Fibroblast of lung (primary cell): ENCODE measurements at regions not wholly inside any gene's neighbourhood (a gene's known extent, or its start where the extent isn't known, plus 50 kb on each side); places are given as distances from the start of the nearest gene placed in this dataset.

Source experiments
- DNase-seq, 2 donors: peaks; one replicate each; pipeline versions ENCODE4 v3.0.0 to v3.0.0-alpha.2; 2010; ENCODE audit warnings: low read depth in 2 of 2
- H2AFZ ChIP-seq: 2 replicates; pipeline ENCODE4 v1.5.1; 2012; ENCODE audit warnings: low read length, control low read depth, inconsistent platforms
- H3K27ac ChIP-seq: 2 replicates; pipeline ENCODE4 v1.5.1; 2011; ENCODE audit warnings: low read length, control low read depth; ENCODE audit not compliant: insufficient read depth
- H3K27me3 ChIP-seq: 2 replicates; pipeline ENCODE4 v1.5.1; 2011; ENCODE audit warnings: mild to moderate bottlenecking, low read length; ENCODE audit not compliant: control insufficient read depth, insufficient read depth
- H3K36me3 ChIP-seq: 2 replicates; pipeline ENCODE4 v1.5.1; 2011; ENCODE audit warnings: low read length; ENCODE audit not compliant: control insufficient read depth, insufficient read depth
- H3K4me1 ChIP-seq: 2 replicates; pipeline ENCODE4 v1.5.1; 2011; ENCODE audit warnings: low read length; ENCODE audit not compliant: control insufficient read depth, insufficient read depth; ENCODE audit errors: extremely low read depth
- H3K4me2 ChIP-seq: 2 replicates; pipeline ENCODE4 v1.5.1; 2011; ENCODE audit warnings: low read length, control low read depth; ENCODE audit not compliant: insufficient read depth; ENCODE audit errors: extremely low read depth
- H3K4me3 ChIP-seq, 4 experiments: fragments of 200-600 bp in 1 of 4; sonication (generic) in 1 of 4; replicated peaks in 1 of 4; 2 replicates each; pipeline ENCODE4 v1.5.1; 2011 to 2016; ENCODE audit warnings: low read length in 4 of 4, low read depth in 3 of 4, mild to moderate bottlenecking in 3 of 4, control low read depth in 2 of 4, inconsistent platforms in 1 of 4, mixed read lengths in 1 of 4; ENCODE audit not compliant: insufficient read depth in 1 of 4; ENCODE audit errors: control extremely low read depth in 1 of 4
- H3K79me2 ChIP-seq: 2 replicates; pipeline ENCODE4 v1.5.1; 2012; ENCODE audit warnings: mild to moderate bottlenecking, low read length, inconsistent platforms; ENCODE audit not compliant: control insufficient read depth, insufficient read depth
- H3K9ac ChIP-seq: 2 replicates; pipeline ENCODE4 v1.5.1; 2011; ENCODE audit warnings: mild to moderate bottlenecking, low read length, control low read depth; ENCODE audit not compliant: insufficient read depth
- H3K9me3 ChIP-seq: 2 replicates; pipeline ENCODE4 v1.5.1; 2012; ENCODE audit warnings: low read depth, low read length; ENCODE audit not compliant: control insufficient read depth, insufficient read depth
- H4K20me1 ChIP-seq: 2 replicates; pipeline ENCODE4 v1.5.1; 2011; ENCODE audit warnings: low read length; ENCODE audit not compliant: control insufficient read depth, insufficient read depth; ENCODE audit errors: extremely low read depth
- EZH2 ChIP-seq: IDR thresholded peaks from 2 replicates; pipeline ENCODE4 v1.5.1; 2012; ENCODE audit warnings: low read length, control low read depth, mild to moderate bottlenecking; ENCODE audit errors: missing control alignments
- TF ChIP-seq, protein P1 (sequence below), 2 donors: IDR thresholded peaks in 1 of 2; conservative IDR thresholded peaks in 1 of 2; 1 replicate in 1 of 2; 2 replicates in 1 of 2; pipeline ENCODE4 v1.5.1; 2011 to 2012; ENCODE audit warnings: low read length in 2 of 2, control low read depth in 1 of 2, inconsistent platforms in 1 of 2, low read depth in 1 of 2, mild to moderate bottlenecking in 1 of 2

DNA sequence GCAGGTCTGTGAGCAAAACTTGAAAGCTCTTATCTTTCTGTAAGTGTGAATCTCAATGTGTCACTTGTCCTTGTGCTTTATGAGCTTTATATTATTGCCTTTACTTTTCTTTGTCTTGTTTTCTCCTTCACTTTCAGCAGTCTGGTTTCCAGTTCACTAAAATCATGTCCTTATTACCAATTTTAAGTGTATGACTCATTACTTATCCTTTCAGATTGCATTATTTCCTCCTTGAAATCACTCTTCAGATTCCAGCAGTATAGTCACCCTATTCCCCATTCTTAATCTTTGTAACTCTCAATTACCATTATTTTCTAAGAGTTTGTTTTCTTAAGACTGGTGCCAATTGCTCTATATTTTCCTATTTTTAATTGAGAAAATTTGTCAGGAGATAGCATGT lies 117.4 kb upstream of the GRIK2 start:
- Histone ChIP-seq H4K20me1 (no peaks in the 10 kb centered on the region), H3K4me3 (no peak overlapping the region), H3K36me3 (no peaks in the 10 kb centered on the region), H3K4me2 (no peak overlapping the region), H3K9ac (no peak overlapping the region), H3K27ac (no peak overlapping the region), H3K79me2 (no peaks in the 10 kb centered on the region), H3K4me1 (no peaks in the 10 kb centered on the region), H2AFZ (no peak overlapping the region), H3K27me3 (no peaks in the 10 kb centered on the region), H3K9me3 (no peaks in the 10 kb centered on the region)
- peak in 1 of 2 donors; percentile 13 for DNase-seq
- TF ChIP-seq EZH2: no peak
- TF ChIP-seq, protein P1, sequence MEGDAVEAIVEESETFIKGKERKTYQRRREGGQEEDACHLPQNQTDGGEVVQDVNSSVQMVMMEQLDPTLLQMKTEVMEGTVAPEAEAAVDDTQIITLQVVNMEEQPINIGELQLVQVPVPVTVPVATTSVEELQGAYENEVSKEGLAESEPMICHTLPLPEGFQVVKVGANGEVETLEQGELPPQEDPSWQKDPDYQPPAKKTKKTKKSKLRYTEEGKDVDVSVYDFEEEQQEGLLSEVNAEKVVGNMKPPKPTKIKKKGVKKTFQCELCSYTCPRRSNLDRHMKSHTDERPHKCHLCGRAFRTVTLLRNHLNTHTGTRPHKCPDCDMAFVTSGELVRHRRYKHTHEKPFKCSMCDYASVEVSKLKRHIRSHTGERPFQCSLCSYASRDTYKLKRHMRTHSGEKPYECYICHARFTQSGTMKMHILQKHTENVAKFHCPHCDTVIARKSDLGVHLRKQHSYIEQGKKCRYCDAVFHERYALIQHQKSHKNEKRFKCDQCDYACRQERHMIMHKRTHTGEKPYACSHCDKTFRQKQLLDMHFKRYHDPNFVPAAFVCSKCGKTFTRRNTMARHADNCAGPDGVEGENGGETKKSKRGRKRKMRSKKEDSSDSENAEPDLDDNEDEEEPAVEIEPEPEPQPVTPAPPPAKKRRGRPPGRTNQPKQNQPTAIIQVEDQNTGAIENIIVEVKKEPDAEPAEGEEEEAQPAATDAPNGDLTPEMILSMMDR (conservative IDR thresholded peaks at IDR 0.05 in 1 of 2, IDR thresholded peaks at IDR 0.05 in 1 of 2; ENCODE audit: low read depth in 1 of 2, low read length in 2 of 2): no peak

DNA sequence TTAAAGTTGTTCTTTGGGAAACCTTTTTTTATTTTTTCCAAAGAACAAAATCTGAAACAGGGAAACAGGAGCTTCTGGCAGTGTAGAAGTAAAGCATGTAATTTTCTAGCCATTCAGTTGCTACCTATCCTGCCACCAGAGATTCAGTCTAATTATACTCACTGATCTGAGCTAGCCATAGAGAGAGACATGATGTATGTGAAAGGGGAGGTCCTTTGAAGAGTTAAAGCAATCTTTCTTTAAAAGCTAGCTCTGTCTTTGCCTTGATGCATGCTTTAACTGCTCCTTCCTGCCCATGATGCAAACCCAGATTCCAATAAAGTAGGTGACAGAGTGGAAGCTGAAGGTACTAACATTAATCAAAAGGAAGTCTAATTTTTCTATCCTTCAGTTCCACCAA lies 114.1 kb upstream of the GRIK2 start:
- DNase-seq: no peak
- no peak overlapping the region for H2AFZ ChIP-seq
- H3K4me2 ChIP-seq: no peak overlapping the region
- TF ChIP-seq, protein P1 (conservative IDR thresholded peaks at IDR 0.05 in 1 of 2, IDR thresholded peaks at IDR 0.05 in 1 of 2; ENCODE audit: low read depth in 1 of 2, low read length in 2 of 2): no peak
- no peak for TF ChIP-seq EZH2
- H4K20me1 ChIP-seq: no peaks in the 10 kb centered on the region
- no peak overlapping the region for H3K27ac ChIP-seq
- no peaks in the 10 kb centered on the region for H3K9me3 ChIP-seq
- H3K4me3 ChIP-seq: no peak overlapping the region
- H3K9ac ChIP-seq: no peak overlapping the region
- no peaks in the 10 kb centered on the region for H3K4me1 ChIP-seq
- no peaks in the 10 kb centered on the region for H3K27me3 ChIP-seq
- H3K36me3 ChIP-seq: no peaks in the 10 kb centered on the region
- no peaks in the 10 kb centered on the region for H3K79me2 ChIP-seq

DNA sequence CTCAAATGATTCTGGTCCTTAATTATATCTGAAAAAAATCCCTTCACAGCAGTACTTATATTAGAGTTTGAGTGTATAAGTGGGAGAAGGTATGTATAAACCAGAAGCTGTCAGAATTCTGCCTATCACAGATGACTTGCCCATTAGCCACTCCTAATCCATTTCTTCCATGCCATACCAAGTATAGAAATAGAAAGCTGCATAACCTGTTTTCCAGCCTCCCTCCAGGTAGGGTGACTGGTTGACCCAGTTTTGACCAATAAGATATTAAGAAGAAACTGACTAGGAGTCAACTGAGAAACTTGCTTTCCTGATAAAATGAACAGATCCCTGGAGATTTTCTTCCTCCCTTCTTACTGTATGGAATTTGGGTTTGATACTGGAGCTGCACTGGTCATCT lies 112.2 kb upstream of the GRIK2 start:
- H3K27me3 ChIP-seq: no peaks in the 10 kb centered on the region
- no peaks in the 10 kb centered on the region for H3K9me3 ChIP-seq
- H3K4me1 ChIP-seq: no peaks in the 10 kb centered on the region
- H3K4me2 ChIP-seq: no peak overlapping the region
- H3K9ac ChIP-seq: no peak overlapping the region
- no peaks in the 10 kb centered on the region for H3K79me2 ChIP-seq
- no peak for DNase-seq
- H3K27ac ChIP-seq: no peak overlapping the region
- H3K36me3 ChIP-seq: no peaks in the 10 kb centered on the region
- no peaks in the 10 kb centered on the region for H4K20me1 ChIP-seq
- H3K4me3 ChIP-seq: no peak overlapping the region
- no peak for TF ChIP-seq EZH2
- TF ChIP-seq, protein P1 (conservative IDR thresholded peaks at IDR 0.05 in 1 of 2, IDR thresholded peaks at IDR 0.05 in 1 of 2; ENCODE audit: low read depth in 1 of 2, low read length in 2 of 2): no peak
- no peak overlapping the region for H2AFZ ChIP-seq
